ENCODE measurements at regions not wholly inside any gene's neighbourhood (a gene's known extent, or its start where the extent isn't known, plus 50 kb on each side); places are given as distances from the start of the nearest gene placed in this dataset.

GRCh38 chr5:3212869-3213268 lies 382.8 kb upstream of the IRX1 start:
- Mint-ChIP-seq H3K36me3 (no peaks in the 10 kb centered on the region), H3K4me3 (no peak overlapping the region), H3K9me3 (peaks cover 3 to 23% (median 12%) of the 10 kb centered on the region in 7 donors), H3K27ac (no peak overlapping the region), H3K27me3 (ENCODE audit: low read depth in 3 of 3) (peaks cover 0 to 2% (median 1%) of the 10 kb centered on the region in 3 donors), H3K4me1 (no peaks in the 10 kb centered on the region)
- Histone ChIP-seq H3K9ac (ENCODE audit: insufficient read depth, low read length, poor library complexity, severe bottlenecking) (no peak overlapping the region), H3K36me3 (replicated peaks in 1 of 2; ENCODE audit: control insufficient read depth in 1 of 2, insufficient read depth in 2 of 2, low read length in 2 of 2) (no peaks in the 10 kb centered on the region), H3K4me1 (ENCODE audit: control insufficient read depth in 1 of 2, insufficient read depth in 2 of 2, low read length in 2 of 2) (no peaks in the 10 kb centered on the region), H3K9me3 (replicated peaks in 1 of 2; ENCODE audit: control insufficient read depth in 1 of 2, insufficient read depth in 1 of 2, low read length in 2 of 2) (peaks cover 19 to 31% of the 10 kb centered on the region in 2 donors), H3K79me2 (ENCODE audit: insufficient read depth, low read length) (no peaks in the 10 kb centered on the region), H3K4me2 (replicated peaks; ENCODE audit: extremely low read depth, low read length, poor library complexity, severe bottlenecking) (no peak overlapping the region), H3K27ac (ENCODE audit: low read depth in 1 of 2, low read length in 2 of 2) (no peak overlapping the region), H2AFZ (ENCODE audit: insufficient read depth, low read depth, low read length, poor library complexity, severe bottlenecking) (no peak overlapping the region), H3K27me3 (ENCODE audit: control insufficient read depth in 2 of 2, insufficient read depth in 2 of 2, low read length in 2 of 2) (no peaks in the 10 kb centered on the region), H4K20me1 (ENCODE audit: insufficient read depth, low read length) (no peaks in the 10 kb centered on the region), H3K4me3 (replicated peaks in 1 of 3; ENCODE audit: low read depth in 2 of 3, low read length in 3 of 3) (no peak overlapping the region)
- intact Hi-C loops (cut with micrococcal nuclease), result no loop called here
- no peak for TF ChIP-seq CTCF (IDR thresholded peaks at IDR 0.05)
- WGBS (ENCODE audit: insufficient coverage), result 96% methylated on average over 5 of the region's 15 CpGs
- DNase-seq, result no peak

- Histone ChIP-seq H3K4me1 (ENCODE audit: control insufficient read depth in 1 of 2, insufficient read depth in 2 of 2, low read length in 2 of 2) (no peaks in the 10 kb centered on the region), H3K27me3 (ENCODE audit: control insufficient read depth in 2 of 2, insufficient read depth in 2 of 2, low read length in 2 of 2) (no peaks in the 10 kb centered on the region), H3K4me2 (replicated peaks; ENCODE audit: extremely low read depth, low read length, poor library complexity, severe bottlenecking) (no peak overlapping the region), H3K9me3 (replicated peaks in 1 of 2; ENCODE audit: control insufficient read depth in 1 of 2, insufficient read depth in 1 of 2, low read length in 2 of 2) (peaks cover 19 to 35% of the 10 kb centered on the region in 2 donors), H3K27ac (ENCODE audit: low read depth in 1 of 2, low read length in 2 of 2) (no peak overlapping the region), H3K4me3 (replicated peaks in 1 of 3; ENCODE audit: low read depth in 2 of 3, low read length in 3 of 3) (no peak overlapping the region), H4K20me1 (ENCODE audit: insufficient read depth, low read length) (no peaks in the 10 kb centered on the region), H3K9ac (ENCODE audit: insufficient read depth, low read length, poor library complexity, severe bottlenecking) (no peak overlapping the region), H3K79me2 (ENCODE audit: insufficient read depth, low read length) (no peaks in the 10 kb centered on the region), H3K36me3 (replicated peaks in 1 of 2; ENCODE audit: control insufficient read depth in 1 of 2, insufficient read depth in 2 of 2, low read length in 2 of 2) (no peaks in the 10 kb centered on the region), H2AFZ (ENCODE audit: insufficient read depth, low read depth, low read length, poor library complexity, severe bottlenecking) (no peak overlapping the region)
- no peak for TF ChIP-seq CTCF (IDR thresholded peaks at IDR 0.05)
- H3K4me1 Mint-ChIP-seq, result no peaks in the 10 kb centered on the region
- no peak overlapping the region for H3K27ac Mint-ChIP-seq
- H3K36me3 Mint-ChIP-seq, result no peaks in the 10 kb centered on the region
- intact Hi-C loops (cut with micrococcal nuclease), result no loop called here
- 89% methylated on average over 5 of the region's 9 CpGs for WGBS (ENCODE audit: insufficient coverage)
- H3K27me3 Mint-ChIP-seq (ENCODE audit: low read depth in 3 of 3), result no peaks in the 10 kb centered on the region
- DNase-seq, result no peak
- H3K9me3 Mint-ChIP-seq, result peaks cover 7 to 26% (median 15%) of the 10 kb centered on the region in 7 donors
- H3K4me3 Mint-ChIP-seq, result no peak overlapping the region
Observed at GRCh38 chr5:3210531-3210930, 385.1 kb upstream of the IRX1 start.
